ENCODE measurements at regions not wholly inside any gene's neighbourhood (a gene's known extent, or its start where the extent isn't known, plus 50 kb on each side); places are given as distances from the start of the nearest gene placed in this dataset.
"Not testable (repeated sequence)": the region's sequence is repeated elsewhere in the genome, so short reads cannot be mapped to it uniquely, and the experiment has no call there.

DNA sequence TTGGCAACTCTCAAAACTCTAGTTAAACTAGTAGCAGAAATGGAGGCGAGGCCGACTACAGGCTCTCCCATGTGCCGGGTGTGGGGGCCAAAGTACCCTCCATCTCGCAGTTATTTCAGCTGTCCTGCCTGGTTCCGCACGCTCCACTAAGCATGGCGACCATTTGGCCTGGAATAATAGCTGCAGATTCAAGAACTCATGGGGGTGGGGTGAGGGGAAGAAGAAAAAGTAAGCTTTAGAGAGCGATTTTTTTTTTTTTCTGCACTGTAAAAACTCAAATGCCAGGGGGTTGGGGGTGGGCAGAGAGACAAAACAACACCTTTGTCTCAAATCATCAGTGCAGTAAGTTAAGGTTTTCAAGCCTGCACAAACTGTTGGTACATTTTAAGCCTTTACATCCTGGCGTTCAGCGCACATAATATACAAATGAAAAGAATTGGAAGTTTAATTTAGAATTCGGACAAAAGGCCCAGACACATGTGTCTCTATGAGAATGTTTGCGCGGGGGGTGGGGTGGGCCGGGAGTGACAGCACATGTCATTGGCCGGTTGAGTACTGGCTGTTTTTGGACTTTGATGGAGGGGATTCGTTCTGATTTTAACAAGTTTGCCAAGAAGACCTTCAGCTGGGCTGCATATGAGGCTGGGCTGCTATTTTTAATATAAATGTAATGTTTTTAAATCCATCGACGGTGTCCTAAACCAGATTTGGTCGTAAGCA is 694.7 kb upstream of the SALL1 start:
- Histone ChIP-seq H3K9me3 (no peaks in the 10 kb centered on the region), H3K4me1 (no peaks in the 10 kb centered on the region), H3K27me3 (no peaks in the 10 kb centered on the region), H3K27ac (no peak overlapping the region), H3K36me3 (no peaks in the 10 kb centered on the region), H3K4me3 (no peak overlapping the region)
- no peak for TF ChIP-seq CTCF (IDR thresholded peaks at IDR 0.05)
- DNase-seq (ENCODE audit: low spot score): no peak

DNA sequence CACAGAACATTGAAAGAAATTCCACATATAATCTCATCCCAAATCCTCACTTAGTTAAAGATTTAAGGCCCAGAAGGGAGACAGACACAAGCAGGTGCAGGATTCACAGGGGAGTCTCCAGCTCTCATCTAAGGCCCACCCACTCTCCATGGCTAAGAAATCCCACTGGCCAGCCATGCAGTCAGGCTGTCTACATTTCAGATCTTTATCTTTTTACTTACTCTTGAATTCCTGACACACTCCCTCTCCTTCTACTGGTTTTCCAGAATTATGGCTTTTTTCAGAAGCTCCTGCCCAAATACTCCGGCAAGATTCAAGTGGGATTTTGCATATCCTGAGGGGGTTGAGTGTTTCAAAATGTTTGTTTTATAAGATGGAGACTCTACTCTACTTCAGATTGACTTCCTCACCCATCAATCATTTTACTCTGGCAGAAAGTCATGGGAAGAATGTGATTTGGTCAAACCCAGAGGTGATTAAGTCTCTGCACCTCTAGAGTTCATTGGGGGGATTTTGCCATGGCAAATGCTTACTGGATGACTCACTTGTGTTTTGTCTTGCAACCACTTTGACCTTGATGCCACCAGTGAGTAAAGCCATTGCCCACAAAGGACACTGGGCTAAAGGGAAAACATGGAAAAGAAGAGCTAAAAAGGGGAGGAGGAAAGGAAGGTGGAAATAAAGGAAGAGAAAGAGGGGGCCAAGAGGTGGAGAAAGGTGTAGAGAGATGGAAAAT is 688.8 kb upstream of the SALL1 start:
- Histone ChIP-seq H3K36me3 (no peaks in the 10 kb centered on the region), H3K4me1 (no peaks in the 10 kb centered on the region), H3K27me3 (no peaks in the 10 kb centered on the region), H3K4me3 (no peak overlapping the region), H3K9me3 (peaks cover 0 to 8% of the 10 kb centered on the region in 2 donors), H3K27ac (no peak overlapping the region)
- DNase-seq (ENCODE audit: low spot score): no peak
- TF ChIP-seq CTCF (IDR thresholded peaks at IDR 0.05): no peak

- Histone ChIP-seq H3K27me3 (no peaks in the 10 kb centered on the region), H3K36me3 (no peaks in the 10 kb centered on the region), H3K4me3 (no peak overlapping the region), H3K9me3 (peaks cover 0 to 8% of the 10 kb centered on the region in 2 donors), H3K4me1 (no peaks in the 10 kb centered on the region), H3K27ac (peak overlapping the region; percentile 24 to 41)
- DNase-seq (ENCODE audit: low spot score): no peak
- TF ChIP-seq CTCF (IDR thresholded peaks at IDR 0.05): no peak
Measured at GRCh38 chr16:51834794-51835193, 683.7 kb upstream of the SALL1 start.

- no peaks in the 10 kb centered on the region for H3K27me3 ChIP-seq
- H3K27ac ChIP-seq: peak overlapping the region; percentile 24 to 41
- peaks cover 0 to 8% of the 10 kb centered on the region in 2 donors for H3K9me3 ChIP-seq
- no peak for DNase-seq (ENCODE audit: low spot score)
- no peak overlapping the region for H3K4me3 ChIP-seq
- no peaks in the 10 kb centered on the region for H3K36me3 ChIP-seq
- TF ChIP-seq CTCF (IDR thresholded peaks at IDR 0.05): no peak
- no peaks in the 10 kb centered on the region for H3K4me1 ChIP-seq
Measured at GRCh38 chr16:51834133-51834532, 683.1 kb upstream of the SALL1 start.

DNA sequence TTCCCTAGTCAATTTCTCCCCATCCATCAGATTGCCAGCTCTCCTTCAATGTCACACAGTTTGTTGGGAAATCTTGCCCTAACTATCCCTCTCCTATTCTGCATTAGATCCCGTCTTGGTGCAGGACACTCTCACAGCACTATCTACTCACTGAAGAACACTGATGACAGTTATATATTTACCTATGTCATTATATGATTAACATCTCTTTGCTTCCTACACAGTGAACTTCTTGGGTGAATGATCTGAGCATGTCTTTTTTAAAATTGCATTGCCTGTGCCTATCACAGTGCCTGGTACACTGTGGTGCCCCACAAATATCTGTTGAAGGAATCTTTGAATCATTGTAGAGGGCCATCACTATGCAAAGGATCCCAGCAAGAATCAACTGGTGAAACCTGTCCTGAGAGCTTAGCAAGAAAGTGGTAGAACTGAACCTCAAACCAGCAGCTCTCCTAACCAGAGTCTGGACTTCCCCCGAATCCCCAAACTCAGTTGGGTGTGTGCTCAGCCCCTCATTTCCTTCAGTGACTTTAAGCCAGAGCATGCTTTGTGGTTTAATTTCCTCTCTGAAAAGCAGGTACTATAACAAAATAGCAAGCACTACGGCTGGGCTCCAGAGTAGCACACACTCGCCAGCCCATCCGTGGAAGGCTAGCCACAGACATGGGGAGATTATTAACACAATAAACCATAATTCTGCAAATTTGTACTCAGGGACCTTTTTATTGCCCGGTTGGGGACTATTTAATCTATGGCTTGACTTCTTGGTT is 680.7 kb upstream of the SALL1 start:
- TF ChIP-seq CTCF (IDR thresholded peaks at IDR 0.05): no peak
- H3K27me3 ChIP-seq: no peaks in the 10 kb centered on the region
- no peak overlapping the region for H3K4me3 ChIP-seq
- peaks cover 0 to 8% of the 10 kb centered on the region in 2 donors for H3K9me3 ChIP-seq
- H3K4me1 ChIP-seq: no peaks in the 10 kb centered on the region
- H3K36me3 ChIP-seq: no peaks in the 10 kb centered on the region
- DNase-seq (ENCODE audit: low spot score): no peak
- H3K27ac ChIP-seq: no peak overlapping the region

- H3K27me3 ChIP-seq; DNase-seq (ENCODE audit: low spot score); H3K9me3 ChIP-seq; H3K4me3 ChIP-seq; H3K4me1 ChIP-seq; H3K36me3 ChIP-seq; H3K27ac ChIP-seq: not testable (repeated sequence)
Measured at GRCh38 chr16:51831034-51831433, 680.0 kb upstream of the SALL1 start.
